Tibial nerve (tissue), 4 donors: ENCODE measurements at regions not wholly inside any gene's neighbourhood (a gene's known extent, or its start where the extent isn't known, plus 50 kb on each side); places are given as distances from the start of the nearest gene placed in this dataset.

Experiments used
- DNase-seq, 2 donors: peaks; one replicate each; pipeline ENCODE4 v3.0.0-alpha.2; 2019; ENCODE audit warnings: low spot score in 2 of 2
- H3K27ac ChIP-seq, 4 donors: fragments of 200-600 bp; sonication (generic) in 3 of 4; one replicate each; pipeline ENCODE4 v1.5.1; 2017 to 2019; ENCODE audit warnings: mild to moderate bottlenecking in 1 of 4
- H3K27me3 ChIP-seq, 2 donors: fragments of 200-600 bp; sonication (generic) in 1 of 2; one replicate each; pipeline versions ENCODE4 v1.5.1 to v1.6.0; 2017 to 2019
- H3K36me3 ChIP-seq, 3 donors: fragments of 200-600 bp; sonication (generic); one replicate each; pipeline ENCODE4 v1.5.1; 2018 to 2019
- H3K4me1 ChIP-seq, 4 donors: fragments of 200-600 bp; sonication (generic) in 3 of 4; one replicate each; pipeline ENCODE4 v1.5.1; 2017 to 2019
- H3K4me3 ChIP-seq, 4 donors: fragments of 200-600 bp; sonication (generic) in 3 of 4; one replicate each; pipeline ENCODE4 v1.5.1; 2017 to 2019; ENCODE audit warnings: mild to moderate bottlenecking in 1 of 4, moderate library complexity in 1 of 4
- H3K9me3 ChIP-seq, 4 donors: fragments of 200-600 bp; sonication (generic) in 3 of 4; one replicate each; pipeline ENCODE4 v1.5.1; 2017 to 2019
- EP300 ChIP-seq, 2 donors: sonication (generic); formaldehyde crosslinking; IDR thresholded peaks; one replicate each; pipeline ENCODE4 v1.6.1; 2017; ENCODE audit warnings: antibody characterized with exemption in 2 of 2, mild to moderate bottlenecking in 1 of 2
- POLR2A ChIP-seq, 2 donors: fragments of 450-650 bp; IDR thresholded peaks; one replicate each; pipeline ENCODE4 v1.6.1; 2017; ENCODE audit warnings: antibody characterized with exemption in 2 of 2, mild to moderate bottlenecking in 2 of 2, moderate library complexity in 2 of 2
- WGBS, 2 donors: methylation state at CpG; one replicate each; pipeline ENCODE4 v1.1.5; 2018; 5-methylcytosine and 5-hydroxymethylcytosine counted together
- TF ChIP-seq, protein P1 (sequence below), 5 experiments: fragments of 200-600 bp in 3 of 5; fragments of 450-650 bp in 2 of 5; sonication (generic) in 3 of 5; IDR thresholded peaks; one replicate each; pipeline ENCODE4 v1.5.1; 2016 to 2019; ENCODE audit warnings: antibody characterized with exemption in 5 of 5, mild to moderate bottlenecking in 3 of 5, moderate library complexity in 2 of 5

- DNase-seq: no peak
- Histone ChIP-seq H3K36me3 (no peaks in the 10 kb centered on the region), H3K9me3 (peaks cover 0 to 16% (median 0%) of the 10 kb centered on the region in 4 donors), H3K27ac (no peak overlapping the region), H3K4me3 (no peak overlapping the region), H3K4me1 (no peaks in the 10 kb centered on the region), H3K27me3 (no peaks in the 10 kb centered on the region)
- TF ChIP-seq POLR2A (IDR thresholded peaks at IDR 0.05) (no peak), EP300 (IDR thresholded peaks at IDR 0.05) (no peak)
- TF ChIP-seq, protein P1, sequence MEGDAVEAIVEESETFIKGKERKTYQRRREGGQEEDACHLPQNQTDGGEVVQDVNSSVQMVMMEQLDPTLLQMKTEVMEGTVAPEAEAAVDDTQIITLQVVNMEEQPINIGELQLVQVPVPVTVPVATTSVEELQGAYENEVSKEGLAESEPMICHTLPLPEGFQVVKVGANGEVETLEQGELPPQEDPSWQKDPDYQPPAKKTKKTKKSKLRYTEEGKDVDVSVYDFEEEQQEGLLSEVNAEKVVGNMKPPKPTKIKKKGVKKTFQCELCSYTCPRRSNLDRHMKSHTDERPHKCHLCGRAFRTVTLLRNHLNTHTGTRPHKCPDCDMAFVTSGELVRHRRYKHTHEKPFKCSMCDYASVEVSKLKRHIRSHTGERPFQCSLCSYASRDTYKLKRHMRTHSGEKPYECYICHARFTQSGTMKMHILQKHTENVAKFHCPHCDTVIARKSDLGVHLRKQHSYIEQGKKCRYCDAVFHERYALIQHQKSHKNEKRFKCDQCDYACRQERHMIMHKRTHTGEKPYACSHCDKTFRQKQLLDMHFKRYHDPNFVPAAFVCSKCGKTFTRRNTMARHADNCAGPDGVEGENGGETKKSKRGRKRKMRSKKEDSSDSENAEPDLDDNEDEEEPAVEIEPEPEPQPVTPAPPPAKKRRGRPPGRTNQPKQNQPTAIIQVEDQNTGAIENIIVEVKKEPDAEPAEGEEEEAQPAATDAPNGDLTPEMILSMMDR (IDR thresholded peaks at IDR 0.05): no peak
- WGBS, 2 donors: 75 to 79% methylated on average over 3 of the region's 3 CpGs
Measured at GRCh38 chr15:45962733-45963132, 327.9 kb downstream of the SQOR start.

GRCh38 chr15:45970542-45970941 is 335.7 kb downstream of the SQOR start:
- DNase-seq: no peak
- Histone ChIP-seq H3K9me3 (peaks cover 0 to 10% (median 0%) of the 10 kb centered on the region in 4 donors), H3K27ac (no peak overlapping the region), H3K27me3 (no peaks in the 10 kb centered on the region), H3K4me3 (no peak overlapping the region), H3K36me3 (no peaks in the 10 kb centered on the region), H3K4me1 (no peaks in the 10 kb centered on the region)
- 81 to 82% methylated on average over 1 of the region's 1 CpG for WGBS, 2 donors
- no peak for TF ChIP-seq EP300 (IDR thresholded peaks at IDR 0.05)
- no peak for TF ChIP-seq POLR2A (IDR thresholded peaks at IDR 0.05)
- TF ChIP-seq, protein P1 (IDR thresholded peaks at IDR 0.05): no peak

- H3K27me3 ChIP-seq: no peaks in the 10 kb centered on the region
- no peak overlapping the region for H3K4me3 ChIP-seq
- peaks cover 0 to 11% (median 0%) of the 10 kb centered on the region in 4 donors for H3K9me3 ChIP-seq
- H3K4me1 ChIP-seq: no peaks in the 10 kb centered on the region
- TF ChIP-seq, protein P1 (IDR thresholded peaks at IDR 0.05): no peak
- TF ChIP-seq EP300 (IDR thresholded peaks at IDR 0.05): no peak
- no peak for TF ChIP-seq POLR2A (IDR thresholded peaks at IDR 0.05)
- WGBS, 2 donors: 78 to 81% methylated on average over 5 of the region's 5 CpGs
- no peak overlapping the region for H3K27ac ChIP-seq
- H3K36me3 ChIP-seq: no peaks in the 10 kb centered on the region
- DNase-seq: no peak
Measured at GRCh38 chr15:45980366-45980765, 345.5 kb downstream of the SQOR start.

GRCh38 chr15:45981625-45982024 is 346.8 kb downstream of the SQOR start:
- Histone ChIP-seq H3K36me3 (no peaks in the 10 kb centered on the region), H3K27me3 (no peaks in the 10 kb centered on the region), H3K4me3 (no peak overlapping the region), H3K27ac (no peak overlapping the region), H3K9me3 (peaks cover 0 to 18% (median 0%) of the 10 kb centered on the region in 4 donors), H3K4me1 (no peaks in the 10 kb centered on the region)
- no peak for DNase-seq
- 31 to 36% methylated on average over 1 of the region's 1 CpG for WGBS, 2 donors
- TF ChIP-seq, protein P1 (IDR thresholded peaks at IDR 0.05): no peak
- no peak for TF ChIP-seq EP300 (IDR thresholded peaks at IDR 0.05)
- no peak for TF ChIP-seq POLR2A (IDR thresholded peaks at IDR 0.05)

GRCh38 chr15:45991863-45992262 is 357.0 kb downstream of the SQOR start:
- Histone ChIP-seq H3K9me3 (peaks cover 0 to 24% (median 0%) of the 10 kb centered on the region in 4 donors), H3K27ac (no peak overlapping the region), H3K4me1 (no peaks in the 10 kb centered on the region), H3K27me3 (no peaks in the 10 kb centered on the region), H3K36me3 (no peaks in the 10 kb centered on the region), H3K4me3 (no peak overlapping the region)
- TF ChIP-seq, protein P1 (IDR thresholded peaks at IDR 0.05): no peak
- TF ChIP-seq POLR2A (IDR thresholded peaks at IDR 0.05) (no peak), EP300 (IDR thresholded peaks at IDR 0.05) (no peak)
- no peak for DNase-seq
- 59 to 67% methylated on average over 3 of the region's 3 CpGs for WGBS, 2 donors
